ENCODE measurements at regions not wholly inside any gene's neighbourhood (a gene's known extent, or its start where the extent isn't known, plus 50 kb on each side); places are given as distances from the start of the nearest gene placed in this dataset.

DNA sequence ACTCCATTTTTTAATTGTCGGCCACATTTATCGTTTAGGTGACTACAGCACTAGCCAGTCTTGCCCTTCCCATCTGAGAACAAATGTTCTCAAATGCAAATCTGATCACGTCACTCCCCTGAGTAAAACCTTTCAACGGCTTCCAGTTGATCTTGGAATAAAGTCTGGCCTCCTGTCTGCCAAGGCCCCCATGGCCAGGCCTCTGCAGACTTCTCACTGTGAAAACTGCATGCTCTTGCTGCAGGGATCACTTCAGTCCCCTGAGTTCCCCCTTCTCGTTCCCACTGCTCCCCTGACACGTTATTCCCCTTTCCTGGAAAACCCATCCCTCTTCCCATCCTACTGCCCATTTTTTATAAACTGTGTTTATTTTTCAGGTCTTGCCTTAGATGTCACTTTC lies 124.1 kb upstream of the NEBL start:
- Histone ChIP-seq H2BK20ac (ENCODE audit: low read length) (no peak overlapping the region), H2BK15ac (ENCODE audit: low read length) (no peak overlapping the region), H3K23me2 (ENCODE audit: low read depth, low read length) (no peaks in the 10 kb centered on the region), H3K27me3 (replicated peaks in 1 of 4; ENCODE audit: control insufficient read depth in 3 of 4, extremely low read depth in 1 of 4, insufficient read depth in 3 of 4, low read length in 3 of 4) (no peaks in the 10 kb centered on the region), H2BK5ac (ENCODE audit: low read depth, low read length) (no peak overlapping the region), H3K14ac (ENCODE audit: insufficient read length) (no peak overlapping the region), H3K79me1 (ENCODE audit: low read depth, low read length) (no peaks in the 10 kb centered on the region), H3K36me3 (ENCODE audit: control insufficient read depth in 2 of 4, insufficient read depth in 4 of 4, low read length in 3 of 4) (no peaks in the 10 kb centered on the region), H3K79me2 (ENCODE audit: control insufficient read depth in 1 of 2, insufficient read depth in 2 of 2, low read length in 2 of 2) (no peaks in the 10 kb centered on the region), H4K91ac (replicated peaks; ENCODE audit: insufficient read length, low read length) (no peak overlapping the region), H3K4me2 (ENCODE audit: insufficient read depth in 1 of 2, low read depth in 2 of 2, low read length in 2 of 2) (no peak overlapping the region), H2AFZ (ENCODE audit: low read length) (no peak overlapping the region), H4K20me1 (replicated peaks in 1 of 2; ENCODE audit: control insufficient read depth in 1 of 2, insufficient read depth in 2 of 2, low read length in 2 of 2) (no peaks in the 10 kb centered on the region), H4K8ac (ENCODE audit: extremely low read depth, insufficient read depth, low read length) (no peak overlapping the region), H3K27ac (ENCODE audit: low read depth, low read length) (no peak overlapping the region), H2BK12ac (ENCODE audit: low read depth, low read length) (no peak overlapping the region), H3K4me1 (replicated peaks in 1 of 4; ENCODE audit: control insufficient read depth in 3 of 4, insufficient read depth in 4 of 4, low read length in 3 of 4) (peaks cover 0 to 2% (median 0%) of the 10 kb centered on the region in 4 experiments; a peak in 1 of 7 replicates), H4K5ac (ENCODE audit: insufficient read length, low read depth, low read length) (no peak overlapping the region), H3K23ac (ENCODE audit: insufficient read length) (no peak overlapping the region), H2BK120ac (replicated peaks; ENCODE audit: low read depth, low read length) (no peak overlapping the region), H3K4me3 (ENCODE audit: extremely low read depth in 1 of 4, insufficient read depth in 2 of 4, low read depth in 3 of 4, low read length in 4 of 4) (no peak overlapping the region), H3K9me3 (ENCODE audit: insufficient read depth in 2 of 2, low read depth in 1 of 2, low read length in 1 of 2) (no peaks in the 10 kb centered on the region), H2AK5ac (ENCODE audit: low read depth, low read length) (no peak overlapping the region), H3K9ac (replicated peaks in 1 of 4; ENCODE audit: extremely low read depth in 1 of 4, low read depth in 3 of 4, low read length in 3 of 4) (no peak overlapping the region), H3K18ac (ENCODE audit: extremely low read depth, low read length) (no peak overlapping the region), H3K56ac (replicated peaks; ENCODE audit: insufficient read length, low read depth, low read length) (no peak overlapping the region), H3K4ac (replicated peaks; ENCODE audit: insufficient read length, low read depth, low read length) (no peak overlapping the region)
- CTCF ChIA-PET (ENCODE audit: partially characterized antibody) = interaction anchor here (0.7 to 2.8 kb wide), 22 partner anchors 9 to 364 kb away, joined by 3 to 33 read pairs (median 4); no protein-coding TSS in a partner anchor
- POLR2A ChIA-PET (ENCODE audit: partially characterized antibody) = no interaction called here
- WGBS, 2 experiments (ENCODE audit: extremely low coverage in 1 of 2, insufficient coverage in 1 of 2, insufficient read length in 1 of 2, insufficient replicate concordance in 2 of 2, low coverage in 1 of 2, low lambda C conversion rate in 2 of 2, missing lambda C conversion rate in 1 of 2) = 94% methylated on average over 6 of the region's 6 CpGs; no CpG with 5 or more reads in 1 of the 2 experiments
- DNase-seq (ENCODE audit: low read depth in 1 of 2, low spot score in 2 of 2) (no peak), FAIRE-seq (no peak)
- TF ChIP-seq BACH1 (IDR thresholded peaks at IDR 0.05; ENCODE audit: low read length) (no peak), RAD21 (IDR thresholded peaks at IDR 0.05 in 1 of 2, conservative IDR thresholded peaks at IDR 0.05 in 1 of 2; ENCODE audit: low read depth in 2 of 2, low read length in 2 of 2) (no peak), POLR2A (IDR thresholded peaks at IDR 0.05; ENCODE audit: control extremely low read depth in 1 of 2, low read depth in 2 of 2, low read length in 2 of 2) (no peak), TAF7 (optimal IDR thresholded peaks at IDR 0.05; ENCODE audit: borderline replicate concordance, low read depth, low read length) (no peak), EGR1 (IDR thresholded peaks at IDR 0.05; ENCODE audit: borderline replicate concordance, low read depth, low read length) (no peak), SP4 (IDR thresholded peaks at IDR 0.05; ENCODE audit: low read length) (no peak), CBX8 (IDR thresholded peaks at IDR 0.05; ENCODE audit: borderline replicate concordance, low read depth, low read length) (no peak), JUND (IDR thresholded peaks at IDR 0.05; ENCODE audit: low read length) (no peak), GABPA (IDR thresholded peaks at IDR 0.05; ENCODE audit: borderline replicate concordance, insufficient read depth, low read length) (no peak), TBP (IDR thresholded peaks at IDR 0.05; ENCODE audit: low read depth, low read length) (no peak), BRCA1 (IDR thresholded peaks at IDR 0.05; ENCODE audit: low read depth, low read length) (no peak), CEBPB (IDR thresholded peaks at IDR 0.05; ENCODE audit: low read depth, low read length) (no peak)
- TF ChIP-seq, protein P1, sequence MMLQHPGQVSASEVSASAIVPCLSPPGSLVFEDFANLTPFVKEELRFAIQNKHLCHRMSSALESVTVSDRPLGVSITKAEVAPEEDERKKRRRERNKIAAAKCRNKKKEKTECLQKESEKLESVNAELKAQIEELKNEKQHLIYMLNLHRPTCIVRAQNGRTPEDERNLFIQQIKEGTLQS (IDR thresholded peaks at IDR 0.05; ENCODE audit: insufficient read depth, low read depth, low read length) = no peak
- TF ChIP-seq, protein P2, sequence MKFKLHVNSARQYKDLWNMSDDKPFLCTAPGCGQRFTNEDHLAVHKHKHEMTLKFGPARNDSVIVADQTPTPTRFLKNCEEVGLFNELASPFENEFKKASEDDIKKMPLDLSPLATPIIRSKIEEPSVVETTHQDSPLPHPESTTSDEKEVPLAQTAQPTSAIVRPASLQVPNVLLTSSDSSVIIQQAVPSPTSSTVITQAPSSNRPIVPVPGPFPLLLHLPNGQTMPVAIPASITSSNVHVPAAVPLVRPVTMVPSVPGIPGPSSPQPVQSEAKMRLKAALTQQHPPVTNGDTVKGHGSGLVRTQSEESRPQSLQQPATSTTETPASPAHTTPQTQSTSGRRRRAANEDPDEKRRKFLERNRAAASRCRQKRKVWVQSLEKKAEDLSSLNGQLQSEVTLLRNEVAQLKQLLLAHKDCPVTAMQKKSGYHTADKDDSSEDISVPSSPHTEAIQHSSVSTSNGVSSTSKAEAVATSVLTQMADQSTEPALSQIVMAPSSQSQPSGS (IDR thresholded peaks at IDR 0.05; ENCODE audit: low read length) = no peak
